Gastroesophageal sphincter (tissue), 3 donors: ENCODE measurements at regions not wholly inside any gene's neighbourhood (a gene's known extent, or its start where the extent isn't known, plus 50 kb on each side); places are given as distances from the start of the nearest gene placed in this dataset.
"Not testable (repeated sequence)": the region's sequence is repeated elsewhere in the genome, so short reads cannot be mapped to it uniquely, and the experiment has no call there.

Experiments
- CTCF ChIP-seq, 4 experiments: fragments of 200-600 bp in 2 of 4; fragments of 450-650 bp in 2 of 4; sonication (generic) in 1 of 4; IDR thresholded peaks; one replicate each; pipeline ENCODE4 v1.5.1; 2017 to 2019; ENCODE audit warnings: antibody characterized with exemption in 4 of 4, mild to moderate bottlenecking in 2 of 4, moderate library complexity in 2 of 4
- EP300 ChIP-seq: sonication (generic); formaldehyde crosslinking; IDR thresholded peaks from one replicate; pipeline ENCODE4 v1.6.1; 2017; ENCODE audit warnings: antibody characterized with exemption, mild to moderate bottlenecking
- POLR2A ChIP-seq, 2 donors: fragments of 450-650 bp; IDR thresholded peaks; one replicate each; pipeline ENCODE4 v1.6.1; 2017; ENCODE audit warnings: antibody characterized with exemption in 2 of 2, mild to moderate bottlenecking in 2 of 2, moderate library complexity in 1 of 2

GRCh38 chr12:73605925-73606324 is 931.7 kb upstream of the ATXN7L3B start:
- not testable (repeated sequence) for TF ChIP-seq CTCF (IDR thresholded peaks at IDR 0.05); POLR2A (IDR thresholded peaks at IDR 0.05); EP300
